AG04449 (cell line): ENCODE measurements at regions not wholly inside any gene's neighbourhood (a gene's known extent, or its start where the extent isn't known, plus 50 kb on each side); places are given as distances from the start of the nearest gene placed in this dataset.

Source experiments
- CTCF ChIA-PET: fragments of 350-600 bp; formaldehyde crosslinking; extraction: SDS; loops from one replicate; lab custom pipeline; 2021; ENCODE audit warnings: antibody characterized with exemption; lab: Yijun Ruan, JAX
- POLR2A ChIA-PET: fragments of 400-600, 350-600 bp; formaldehyde crosslinking; extraction: SDS; loops from one replicate; lab custom pipeline; 2020; ENCODE audit warnings: antibody characterized with exemption, inconsistent platforms; lab: Yijun Ruan, JAX
- DNase-seq: peaks from one replicate; pipeline ENCODE4 v3.0.0-alpha.2; 2010; ENCODE audit warnings: low read depth, low spot score
- H3K4me3 ChIP-seq: 2 replicates; pipeline ENCODE4 v1.5.1; 2011; ENCODE audit warnings: low read depth, mild to moderate bottlenecking, control low read depth, low read length
- CTCF ChIP-seq: IDR thresholded peaks from one replicate; pipeline ENCODE4 v1.5.1; 2011; ENCODE audit warnings: mild to moderate bottlenecking, moderate library complexity, low read length, control low read depth, inconsistent platforms; ENCODE audit not compliant: insufficient read depth; ENCODE audit errors: missing control alignments

- POLR2A ChIA-PET = no interaction called here
- no peak for DNase-seq
- H3K4me3 ChIP-seq = no peak overlapping the region
- no peak for TF ChIP-seq CTCF
- CTCF ChIA-PET = no interaction called here
Measured at GRCh38 chr12:27148791-27149190, 66.4 kb upstream of the C12orf71 start.

- no peak for DNase-seq
- ChIA-PET CTCF (interaction anchor here (1.1 to 2.5 kb wide), 3 partner anchors 10 to 137 kb away, joined by 3 to 22 read pairs (median 6); partner anchors contain the start of gene TM7SF3), POLR2A (no interaction called here)
- no peak overlapping the region for H3K4me3 ChIP-seq
- no peak for TF ChIP-seq CTCF
Measured at GRCh38 chr12:27151479-27151878, 69.1 kb upstream of the C12orf71 start.

DNA sequence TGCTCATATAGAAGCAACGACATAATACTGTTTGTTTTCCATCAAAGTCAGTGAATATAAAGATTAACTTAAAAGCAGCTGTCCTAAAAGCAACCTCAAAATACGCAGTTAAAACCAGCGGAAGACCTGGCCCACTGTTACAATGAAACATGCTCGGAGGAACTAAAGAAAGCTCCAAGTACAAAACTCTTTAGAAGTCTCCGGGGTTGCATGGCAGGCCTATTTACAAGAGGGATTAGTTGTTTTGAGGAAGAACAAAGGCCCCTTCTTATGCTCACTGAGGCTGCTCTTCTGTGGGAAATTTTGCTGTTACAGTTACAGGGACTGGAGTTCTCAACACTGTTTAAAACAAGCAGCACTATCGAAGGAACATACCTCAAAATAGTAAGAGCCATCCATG lies 75.9 kb upstream of the C12orf71 start:
- no peak overlapping the region for H3K4me3 ChIP-seq
- no peak for DNase-seq
- ChIA-PET CTCF (no interaction called here), POLR2A (no interaction called here)
- TF ChIP-seq CTCF = no peak

- TF ChIP-seq CTCF = no peak
- no peak for DNase-seq
- ChIA-PET CTCF (interaction anchor here (1.1 to 2.7 kb wide), 4 partner anchors 10 to 122 kb away, joined by 3 to 9 read pairs (median 4); no protein-coding TSS in a partner anchor), POLR2A (no interaction called here)
- H3K4me3 ChIP-seq = no peak overlapping the region
Measured at GRCh38 chr12:27161458-27162228, 79.3 kb upstream of the C12orf71 start.

DNA sequence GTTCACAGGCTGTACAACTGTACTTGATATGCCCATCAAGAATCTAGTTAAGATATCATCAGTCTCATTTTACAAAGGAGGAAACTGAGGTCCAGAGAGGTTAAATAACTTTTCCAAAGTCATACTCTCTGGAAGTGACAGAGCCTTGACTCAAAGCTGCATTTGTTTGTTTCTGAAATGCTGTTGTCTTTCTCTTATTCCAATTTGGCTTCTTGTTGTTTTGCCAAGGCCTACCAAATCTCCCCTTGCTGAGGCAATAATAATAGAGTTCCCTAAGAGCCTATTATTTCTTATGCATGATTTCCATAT lies 79.8 kb upstream of the C12orf71 start:
- TF ChIP-seq CTCF = no peak
- DNase-seq = no peak
- POLR2A ChIA-PET = no interaction called here
- CTCF ChIA-PET = interaction anchor here (1.1 to 2.7 kb wide), 4 partner anchors 11 to 122 kb away, joined by 3 to 9 read pairs (median 4); no protein-coding TSS in a partner anchor
- no peak overlapping the region for H3K4me3 ChIP-seq

GRCh38 chr12:27163048-27163715 lies 80.8 kb upstream of the C12orf71 start:
- no peak overlapping the region for H3K4me3 ChIP-seq
- CTCF ChIA-PET = interaction anchor here (0.9 to 2.7 kb wide), 2 partner anchors 17 to 21 kb away, joined by 3 to 9 read pairs; no protein-coding TSS in a partner anchor
- no peak for DNase-seq
- POLR2A ChIA-PET = interaction anchor here (1.5 kb wide), 1 partner anchor 16 kb away, joined by 3 read pairs; no protein-coding TSS in a partner anchor
- no peak for TF ChIP-seq CTCF
